WI38 (cell line): ENCODE measurements at regions not wholly inside any gene's neighbourhood (a gene's known extent, or its start where the extent isn't known, plus 50 kb on each side); places are given as distances from the start of the nearest gene placed in this dataset.
A peak's percentile ranks its signal among the peaks of the same experiment; 100 is the strongest.

Experiments used
- H3K4me3 ChIP-seq: 2 replicates; pipeline ENCODE4 v1.5.1; 2011; ENCODE audit warnings: low read depth, mild to moderate bottlenecking, control low read depth, low read length
- CTCF ChIP-seq: IDR thresholded peaks from 2 replicates; pipeline ENCODE4 v1.5.1; 2012; ENCODE audit warnings: low read depth, mild to moderate bottlenecking, control low read depth, low read length

GRCh38 chr9:110125207-110125751 is 82.7 kb downstream of the C9orf152 start:
- no peak for TF ChIP-seq CTCF
- peak overlapping the region; percentile 51 for H3K4me3 ChIP-seq

- peak overlapping the region; percentile 51 for H3K4me3 ChIP-seq
- no peak for TF ChIP-seq CTCF
Observed at GRCh38 chr9:110125763-110126351, 82.1 kb downstream of the C9orf152 start.

- TF ChIP-seq CTCF, result no peak
- H3K4me3 ChIP-seq, result peak overlapping the region; percentile 51
Observed at GRCh38 chr9:110126499-110126941, 81.4 kb downstream of the C9orf152 start.

- H3K4me3 ChIP-seq, result peak overlapping the region; percentile 51
Observed at GRCh38 chr9:110126986-110127864, 80.7 kb downstream of the C9orf152 start.

GRCh38 chr9:110128664-110129329 is 79.2 kb downstream of the C9orf152 start:
- H3K4me3 ChIP-seq, result 0 out of 2 replicates have a peak overlapping the region, but pooled peaks have one; percentile 2

More at GRCh38 chr9:110126986-110127864, 80.7 kb downstream of the C9orf152 start:
- TF ChIP-seq CTCF, result no peak

GRCh38 chr9:110129425-110129824 is 78.5 kb downstream of the C9orf152 start:
- TF ChIP-seq CTCF, result no peak
- no peak overlapping the region for H3K4me3 ChIP-seq

More at GRCh38 chr9:110128664-110129329, 79.2 kb downstream of the C9orf152 start:
- no peak for TF ChIP-seq CTCF
